Neural progenitor cell (in vitro differentiated cells): ENCODE measurements at regions not wholly inside any gene's neighbourhood (a gene's known extent, or its start where the extent isn't known, plus 50 kb on each side); places are given as distances from the start of the nearest gene placed in this dataset.

ENCODE experiments used
- DNase-seq: peaks from one replicate; pipeline ENCODE4 v3.0.0-alpha.2; 2016; ENCODE audit warnings: low spot score
- H2AFZ ChIP-seq: fragments of 200-600 bp; sonication (generic); replicated peaks from 2 replicates; pipeline ENCODE4 v1.6.1; 2016; ENCODE audit warnings: antibody characterized with exemption
- H3F3A ChIP-seq: fragments of 200-600 bp; sonication (generic); 2 replicates; pipeline ENCODE4 v1.6.1; 2016; ENCODE audit warnings: antibody characterized with exemption, low read depth
- H3K27ac ChIP-seq: fragments of 200-600 bp; sonication (generic); 2 replicates; pipeline ENCODE4 v1.5.1; 2016; ENCODE audit warnings: mild to moderate bottlenecking
- H3K27me3 ChIP-seq: fragments of 200-600 bp; sonication (generic); 2 replicates; pipeline ENCODE4 v1.6.1; 2016; ENCODE audit warnings: mild to moderate bottlenecking, moderate library complexity
- H3K36me3 ChIP-seq: fragments of 200-600 bp; sonication (generic); 2 replicates; pipeline ENCODE4 v1.5.1; 2016
- H3K4me1 ChIP-seq: fragments of 200-600 bp; sonication (generic); 2 replicates; pipeline ENCODE4 v1.6.1; 2016; ENCODE audit warnings: mixed run types
- H3K4me2 ChIP-seq: fragments of 200-600 bp; sonication (generic); 2 replicates; pipeline ENCODE4 v1.6.1; 2016
- H3K4me3 ChIP-seq: fragments of 200-600 bp; sonication (generic); 2 replicates; pipeline ENCODE4 v1.5.1; 2016
- H3K79me2 ChIP-seq: fragments of 200-600 bp; sonication (generic); 2 replicates; pipeline ENCODE4 v1.6.1; 2016; ENCODE audit warnings: low read depth
- H3K9ac ChIP-seq: fragments of 200-600 bp; sonication (generic); 2 replicates; pipeline ENCODE4 v1.6.1; 2016
- H3K9me3 ChIP-seq: fragments of 200-600 bp; sonication (generic); 2 replicates; pipeline ENCODE4 v1.5.1; 2016; ENCODE audit warnings: low read depth
- H4K20me1 ChIP-seq: fragments of 200-600 bp; sonication (generic); 2 replicates; pipeline ENCODE4 v1.6.1; 2016; ENCODE audit warnings: low read depth
- H3K27ac Mint-ChIP-seq: 3 replicates; pipeline ENCODE4 v1.8.0; 2021; ENCODE audit warnings: mixed read lengths
- H3K27me3 Mint-ChIP-seq: 2 replicates; pipeline ENCODE4 v1.8.0; 2022; ENCODE audit warnings: low read depth, mild to moderate bottlenecking, inconsistent platforms, moderate library complexity, mixed read lengths; ENCODE audit not compliant: insufficient read depth
- H3K36me3 Mint-ChIP-seq: 3 replicates; pipeline ENCODE4 v1.8.0; 2021; ENCODE audit warnings: mixed read lengths
- H3K4me1 Mint-ChIP-seq: 3 replicates; pipeline ENCODE4 v1.8.0; 2021; ENCODE audit warnings: mixed read lengths
- H3K4me3 Mint-ChIP-seq: 3 replicates; pipeline ENCODE4 v1.8.0; 2021; ENCODE audit warnings: mild to moderate bottlenecking, moderate library complexity, mixed read lengths
- H3K9me3 Mint-ChIP-seq: 3 replicates; pipeline ENCODE4 v1.8.0; 2020; ENCODE audit warnings: mixed read lengths
- EZH2 ChIP-seq: fragments of 200-600 bp; sonication (generic); IDR thresholded peaks from 2 replicates; pipeline ENCODE4 v1.6.1; 2017; ENCODE audit warnings: antibody characterized with exemption, mild to moderate bottlenecking, moderate library complexity
- EZH2phosphoT487 ChIP-seq: fragments of 200-600 bp; sonication (generic); IDR thresholded peaks from 2 replicates; pipeline ENCODE4 v1.6.1; 2017; ENCODE audit warnings: antibody characterized with exemption
- TF ChIP-seq, protein P1 (sequence below): fragments of 200-600 bp; sonication (generic); IDR thresholded peaks from 2 replicates; pipeline ENCODE4 v1.5.1; 2017; ENCODE audit warnings: antibody characterized with exemption, mild to moderate bottlenecking

DNA sequence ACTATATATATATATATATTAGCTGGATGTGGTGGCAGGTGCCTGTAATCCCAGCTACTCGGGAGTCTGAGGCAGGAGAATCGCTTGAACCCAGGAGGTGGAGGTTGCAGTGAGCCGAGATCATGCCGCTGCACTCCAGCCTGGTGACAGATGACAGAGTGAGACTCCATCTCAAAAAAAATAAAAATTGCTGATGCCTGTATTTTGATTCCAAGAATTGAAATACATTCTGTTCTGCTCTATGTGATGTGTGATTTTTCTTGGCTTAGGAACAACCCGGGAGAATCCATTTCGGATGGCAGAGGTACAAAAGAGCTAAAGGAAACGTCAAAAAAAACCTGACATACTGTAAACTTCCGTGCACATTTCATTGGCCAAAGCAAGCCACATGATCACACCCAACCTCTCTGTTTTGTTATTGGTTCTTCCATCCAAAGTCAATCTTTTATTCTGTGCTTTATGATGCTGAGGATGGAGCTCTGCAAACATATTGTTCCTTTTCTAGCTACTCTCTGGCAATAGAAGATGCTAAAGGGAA, 478.1 kb upstream of the MAP2 start:
- Histone ChIP-seq H3K4me1 (no peaks in the 10 kb centered on the region), H2AFZ (no peak overlapping the region), H3K9ac (no peak overlapping the region), H3K36me3 (no peaks in the 10 kb centered on the region), H3K27ac (no peak overlapping the region), H3F3A (no peaks in the 10 kb centered on the region), H3K79me2 (no peaks in the 10 kb centered on the region), H3K9me3 (no peaks in the 10 kb centered on the region), H3K4me3 (no peak overlapping the region), H4K20me1 (no peaks in the 10 kb centered on the region), H3K27me3 (no peaks in the 10 kb centered on the region), H3K4me2 (no peak overlapping the region)
- no peaks in the 10 kb centered on the region for H3K9me3 Mint-ChIP-seq
- no peak overlapping the region for H3K27ac Mint-ChIP-seq
- no peak for DNase-seq
- H3K27me3 Mint-ChIP-seq = no peaks in the 10 kb centered on the region
- no peaks in the 10 kb centered on the region for H3K36me3 Mint-ChIP-seq
- no peak overlapping the region for H3K4me3 Mint-ChIP-seq
- TF ChIP-seq EZH2phosphoT487 = no peak
- TF ChIP-seq, protein P1, sequence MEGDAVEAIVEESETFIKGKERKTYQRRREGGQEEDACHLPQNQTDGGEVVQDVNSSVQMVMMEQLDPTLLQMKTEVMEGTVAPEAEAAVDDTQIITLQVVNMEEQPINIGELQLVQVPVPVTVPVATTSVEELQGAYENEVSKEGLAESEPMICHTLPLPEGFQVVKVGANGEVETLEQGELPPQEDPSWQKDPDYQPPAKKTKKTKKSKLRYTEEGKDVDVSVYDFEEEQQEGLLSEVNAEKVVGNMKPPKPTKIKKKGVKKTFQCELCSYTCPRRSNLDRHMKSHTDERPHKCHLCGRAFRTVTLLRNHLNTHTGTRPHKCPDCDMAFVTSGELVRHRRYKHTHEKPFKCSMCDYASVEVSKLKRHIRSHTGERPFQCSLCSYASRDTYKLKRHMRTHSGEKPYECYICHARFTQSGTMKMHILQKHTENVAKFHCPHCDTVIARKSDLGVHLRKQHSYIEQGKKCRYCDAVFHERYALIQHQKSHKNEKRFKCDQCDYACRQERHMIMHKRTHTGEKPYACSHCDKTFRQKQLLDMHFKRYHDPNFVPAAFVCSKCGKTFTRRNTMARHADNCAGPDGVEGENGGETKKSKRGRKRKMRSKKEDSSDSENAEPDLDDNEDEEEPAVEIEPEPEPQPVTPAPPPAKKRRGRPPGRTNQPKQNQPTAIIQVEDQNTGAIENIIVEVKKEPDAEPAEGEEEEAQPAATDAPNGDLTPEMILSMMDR = no peak
- no peak for TF ChIP-seq EZH2
- H3K4me1 Mint-ChIP-seq = no peaks in the 10 kb centered on the region

DNA sequence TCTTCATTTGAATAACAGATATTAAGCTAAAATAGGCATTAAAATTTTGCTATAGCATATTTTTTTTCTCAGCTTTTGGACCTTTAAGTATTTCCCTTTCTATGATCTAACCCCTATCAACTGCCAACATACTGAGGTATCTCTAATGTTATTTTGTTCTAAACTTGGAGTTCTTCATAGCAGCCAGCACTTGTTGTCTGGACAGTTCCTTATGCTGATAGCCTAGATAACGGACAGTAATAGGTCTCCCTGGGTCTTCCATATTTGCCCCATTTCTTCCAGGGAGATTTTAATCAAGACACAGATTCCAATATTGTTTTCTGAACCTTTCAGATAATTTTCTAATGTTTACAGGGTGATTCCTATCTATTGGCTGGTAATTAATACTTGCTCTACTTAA, 475.8 kb upstream of the MAP2 start:
- no peak overlapping the region for H3K27ac ChIP-seq
- no peak overlapping the region for H3K4me3 Mint-ChIP-seq
- no peak for DNase-seq
- TF ChIP-seq, protein P1 = no peak
- no peak for TF ChIP-seq EZH2phosphoT487
- no peak for TF ChIP-seq EZH2
- H3K9ac ChIP-seq = no peak overlapping the region
- no peaks in the 10 kb centered on the region for H3K4me1 Mint-ChIP-seq
- H3K4me3 ChIP-seq = no peak overlapping the region
- H3K27ac Mint-ChIP-seq = no peak overlapping the region
- H3K4me1 ChIP-seq = no peaks in the 10 kb centered on the region
- no peaks in the 10 kb centered on the region for H3K79me2 ChIP-seq
- H3K4me2 ChIP-seq = no peak overlapping the region
- H3K27me3 Mint-ChIP-seq = no peaks in the 10 kb centered on the region
- no peaks in the 10 kb centered on the region for H3K36me3 Mint-ChIP-seq
- H4K20me1 ChIP-seq = no peaks in the 10 kb centered on the region
- no peak overlapping the region for H2AFZ ChIP-seq
- H3K27me3 ChIP-seq = no peaks in the 10 kb centered on the region
- H3K9me3 Mint-ChIP-seq = no peaks in the 10 kb centered on the region
- no peaks in the 10 kb centered on the region for H3K36me3 ChIP-seq
- no peaks in the 10 kb centered on the region for H3F3A ChIP-seq
- H3K9me3 ChIP-seq = no peaks in the 10 kb centered on the region

DNA sequence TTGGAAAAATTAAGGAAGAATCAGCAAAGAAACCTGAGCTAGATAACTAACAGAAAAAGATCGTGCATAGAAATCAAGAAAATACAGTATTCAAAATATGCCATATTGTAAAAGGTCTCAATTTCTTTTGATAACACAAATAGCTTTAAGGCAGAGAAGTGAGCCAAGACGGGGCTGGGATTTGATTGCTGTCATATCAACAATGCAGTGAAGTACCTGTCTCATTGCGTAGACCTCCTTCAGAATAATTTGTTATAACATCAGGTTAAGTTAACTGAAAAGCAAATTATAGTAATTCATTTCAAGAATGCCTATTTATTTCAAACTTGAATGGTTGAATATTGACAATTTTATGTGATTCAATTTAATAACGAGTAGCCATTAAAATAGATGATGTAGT, 453.8 kb upstream of the MAP2 start:
- no peaks in the 10 kb centered on the region for H3K4me1 ChIP-seq
- H3K27me3 ChIP-seq = no peaks in the 10 kb centered on the region
- Mint-ChIP-seq H3K27ac (no peak overlapping the region), H3K4me3 (no peak overlapping the region), H3K36me3 (no peaks in the 10 kb centered on the region), H3K4me1 (peaks cover 4% of the 10 kb centered on the region), H3K27me3 (no peaks in the 10 kb centered on the region), H3K9me3 (peaks cover 4% of the 10 kb centered on the region)
- no peaks in the 10 kb centered on the region for H3K36me3 ChIP-seq
- TF ChIP-seq, protein P1 = no peak
- TF ChIP-seq EZH2phosphoT487 (no peak), EZH2 (no peak)
- no peak overlapping the region for H3K9ac ChIP-seq
- H2AFZ ChIP-seq = no peak overlapping the region
- H3K4me3 ChIP-seq = no peak overlapping the region
- no peaks in the 10 kb centered on the region for H3K79me2 ChIP-seq
- no peak overlapping the region for H3K27ac ChIP-seq
- no peak overlapping the region for H3K4me2 ChIP-seq
- no peak for DNase-seq
- no peaks in the 10 kb centered on the region for H4K20me1 ChIP-seq
- H3F3A ChIP-seq = no peaks in the 10 kb centered on the region
- no peaks in the 10 kb centered on the region for H3K9me3 ChIP-seq
